SK-N-SH treated with all-trans-retinoic acid at 6 μM for 48 hours (cell line): ENCODE measurements at regions not wholly inside any gene's neighbourhood (a gene's known extent, or its start where the extent isn't known, plus 50 kb on each side); places are given as distances from the start of the nearest gene placed in this dataset.

ENCODE experiments used
- BACH2 ChIP-seq: fragments of 250-450 bp; sonication (Bioruptor Pico); IDR thresholded peaks from 2 replicates; pipeline ENCODE4 v1.9.0; 2021; ENCODE audit warnings: mild to moderate bottlenecking, borderline replicate concordance
- POU6F1 ChIP-seq: fragments of 250-450 bp; sonication (Bioruptor Pico); IDR thresholded peaks from 2 replicates; pipeline ENCODE4 v1.8.0; 2021; ENCODE audit warnings: low read depth, mild to moderate bottlenecking, moderate library complexity, borderline replicate concordance

- TF ChIP-seq POU6F1: no peak
- TF ChIP-seq BACH2 (CRISPR knock-in tag): no peak
These were observed 159.6 kb upstream of the FGGY start for GRCh38 chr1:59137276-59137615.
